ENCODE measurements at regions not wholly inside any gene's neighbourhood (a gene's known extent, or its start where the extent isn't known, plus 50 kb on each side); places are given as distances from the start of the nearest gene placed in this dataset.

DNA sequence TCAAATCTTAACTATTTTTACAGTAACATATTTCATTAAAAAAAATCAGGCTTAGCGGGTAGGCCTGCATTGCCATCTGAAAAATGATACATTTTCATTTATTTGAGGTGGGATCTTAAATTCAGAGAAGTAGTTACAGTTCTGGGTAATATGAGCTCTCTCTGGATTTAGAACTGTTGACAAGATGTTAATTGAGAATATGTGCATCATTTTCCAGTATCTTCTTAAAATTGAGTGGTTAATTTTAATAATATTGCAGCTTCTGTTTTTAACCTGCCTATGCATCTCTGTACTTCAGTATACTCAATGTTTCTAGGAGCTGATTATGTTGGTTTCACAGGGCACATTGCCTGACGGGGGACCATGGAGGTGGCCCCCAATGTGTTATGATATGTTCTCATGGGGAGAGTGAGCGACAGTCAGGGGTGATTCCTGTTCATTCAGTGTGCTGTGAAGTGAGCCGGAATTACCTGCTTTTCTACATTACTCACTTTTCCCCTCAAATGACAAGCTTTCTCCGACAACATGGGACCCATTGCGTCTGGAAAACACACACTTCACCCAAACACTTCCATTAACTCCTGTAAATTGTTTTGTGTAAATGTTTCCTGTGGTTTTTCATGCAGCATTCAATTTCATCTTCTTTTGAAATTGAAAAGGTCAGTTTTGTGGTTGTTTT, 406.2 kb downstream of the MTX2 start:
- DNase-seq: no peak
- TF ChIP-seq, protein P1, sequence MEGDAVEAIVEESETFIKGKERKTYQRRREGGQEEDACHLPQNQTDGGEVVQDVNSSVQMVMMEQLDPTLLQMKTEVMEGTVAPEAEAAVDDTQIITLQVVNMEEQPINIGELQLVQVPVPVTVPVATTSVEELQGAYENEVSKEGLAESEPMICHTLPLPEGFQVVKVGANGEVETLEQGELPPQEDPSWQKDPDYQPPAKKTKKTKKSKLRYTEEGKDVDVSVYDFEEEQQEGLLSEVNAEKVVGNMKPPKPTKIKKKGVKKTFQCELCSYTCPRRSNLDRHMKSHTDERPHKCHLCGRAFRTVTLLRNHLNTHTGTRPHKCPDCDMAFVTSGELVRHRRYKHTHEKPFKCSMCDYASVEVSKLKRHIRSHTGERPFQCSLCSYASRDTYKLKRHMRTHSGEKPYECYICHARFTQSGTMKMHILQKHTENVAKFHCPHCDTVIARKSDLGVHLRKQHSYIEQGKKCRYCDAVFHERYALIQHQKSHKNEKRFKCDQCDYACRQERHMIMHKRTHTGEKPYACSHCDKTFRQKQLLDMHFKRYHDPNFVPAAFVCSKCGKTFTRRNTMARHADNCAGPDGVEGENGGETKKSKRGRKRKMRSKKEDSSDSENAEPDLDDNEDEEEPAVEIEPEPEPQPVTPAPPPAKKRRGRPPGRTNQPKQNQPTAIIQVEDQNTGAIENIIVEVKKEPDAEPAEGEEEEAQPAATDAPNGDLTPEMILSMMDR (IDR thresholded peaks at IDR 0.05; ENCODE audit: low read depth, low read length, missing control alignments): no peak
- H3K27ac ChIP-seq: no peak overlapping the region
- H3K27me3 ChIP-seq (replicated peaks): no peaks in the 10 kb centered on the region
- no peak overlapping the region for H3K4me3 ChIP-seq (ENCODE audit: low read depth, low read length)
- no peaks in the 10 kb centered on the region for H3K36me3 ChIP-seq (replicated peaks)
- in situ Hi-C loops (cut with HindIII; ENCODE audit: low pct_ligation_motif_present, low sequenced_read_pairs): no loop called here

DNA sequence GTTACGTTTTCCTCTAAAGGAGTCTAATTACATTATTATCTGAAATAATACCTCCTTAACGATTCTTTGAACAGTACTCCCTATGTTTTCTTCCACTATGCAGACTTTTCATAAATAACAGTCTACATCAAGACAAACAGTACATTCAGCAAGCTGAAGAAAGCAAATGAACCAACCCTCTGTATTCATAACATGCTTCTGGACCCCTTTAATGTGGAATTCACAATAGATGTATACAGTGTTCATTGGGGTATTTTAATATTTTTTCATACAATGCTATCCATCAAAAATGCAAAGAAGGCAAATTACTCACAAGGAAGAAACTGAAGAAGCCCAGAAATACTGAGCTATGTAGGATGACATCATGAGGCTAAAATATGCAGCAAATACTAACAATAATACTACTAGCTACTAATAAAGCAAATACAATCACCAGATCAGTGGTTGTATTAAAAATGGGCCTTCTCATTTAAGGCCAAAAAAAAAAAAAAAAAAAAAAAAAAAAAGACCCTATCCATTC, 408.6 kb downstream of the MTX2 start:
- Histone ChIP-seq H3K27ac (no peak overlapping the region), H3K36me3 (replicated peaks) (no peaks in the 10 kb centered on the region), H3K27me3 (replicated peaks) (no peaks in the 10 kb centered on the region), H3K4me3 (ENCODE audit: low read depth, low read length) (no peak overlapping the region)
- in situ Hi-C loops (cut with HindIII; ENCODE audit: low pct_ligation_motif_present, low sequenced_read_pairs): no loop called here
- TF ChIP-seq, protein P1 (IDR thresholded peaks at IDR 0.05; ENCODE audit: low read depth, low read length, missing control alignments): no peak
- no peak for DNase-seq

DNA sequence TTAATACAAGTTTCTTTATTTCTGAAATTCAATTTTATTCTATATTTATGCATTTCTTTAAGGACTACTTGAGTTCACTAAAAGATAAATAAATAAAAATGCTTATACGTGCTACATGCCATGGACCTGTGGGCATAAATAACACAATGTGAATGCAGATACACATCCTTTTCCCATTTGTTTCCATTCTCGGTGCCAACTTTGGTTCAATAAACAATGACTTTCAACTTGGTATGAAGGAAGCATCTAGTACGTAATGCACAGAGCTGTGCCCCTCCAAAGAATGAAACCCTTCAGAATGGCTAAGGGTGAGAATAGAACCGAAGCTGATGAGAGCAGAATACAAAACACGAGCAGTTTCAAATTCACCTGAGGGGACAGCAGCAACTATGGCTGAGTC, 409.3 kb downstream of the MTX2 start:
- no peaks in the 10 kb centered on the region for H3K36me3 ChIP-seq (replicated peaks)
- TF ChIP-seq, protein P1 (IDR thresholded peaks at IDR 0.05; ENCODE audit: low read depth, low read length, missing control alignments): no peak
- H3K4me3 ChIP-seq (ENCODE audit: low read depth, low read length): no peak overlapping the region
- in situ Hi-C loops (cut with HindIII; ENCODE audit: low pct_ligation_motif_present, low sequenced_read_pairs): no loop called here
- H3K27ac ChIP-seq: no peak overlapping the region
- H3K27me3 ChIP-seq (replicated peaks): no peaks in the 10 kb centered on the region
- no peak for DNase-seq

DNA sequence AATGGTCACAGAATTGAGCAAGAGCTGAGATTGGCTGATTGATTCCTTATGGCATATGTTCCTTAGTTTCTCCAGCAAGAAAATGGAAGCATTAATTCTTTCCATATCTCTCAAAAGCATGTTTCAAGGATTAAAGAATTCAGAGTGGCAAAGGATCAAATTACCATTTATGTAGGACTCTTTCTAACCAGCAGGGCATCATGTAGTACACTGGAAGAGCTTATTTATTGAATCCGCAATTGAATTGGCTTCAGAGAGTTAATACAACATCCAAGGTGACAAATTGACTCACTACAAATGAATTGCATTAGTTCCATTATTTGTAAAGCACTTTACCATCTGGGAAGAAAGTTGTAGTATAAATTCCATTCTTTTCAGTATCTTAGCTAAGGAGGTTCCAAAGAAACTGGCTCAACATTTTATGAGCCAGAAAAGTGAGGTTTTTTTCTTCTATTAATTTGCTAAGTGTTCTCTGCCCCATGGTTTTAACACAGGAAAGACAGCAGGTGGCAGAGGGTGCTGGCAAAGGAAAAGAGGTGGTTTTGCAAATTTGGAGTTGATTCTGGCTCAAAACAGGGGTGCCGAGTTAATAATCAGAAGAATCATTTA, 409.9 kb downstream of the MTX2 start:
- Histone ChIP-seq H3K4me3 (ENCODE audit: low read depth, low read length) (no peak overlapping the region), H3K27ac (no peak overlapping the region), H3K27me3 (replicated peaks) (no peaks in the 10 kb centered on the region), H3K36me3 (replicated peaks) (no peaks in the 10 kb centered on the region)
- TF ChIP-seq, protein P1 (IDR thresholded peaks at IDR 0.05; ENCODE audit: low read depth, low read length, missing control alignments): no peak
- in situ Hi-C loops (cut with HindIII; ENCODE audit: low pct_ligation_motif_present, low sequenced_read_pairs): no loop called here
- DNase-seq: no peak

DNA sequence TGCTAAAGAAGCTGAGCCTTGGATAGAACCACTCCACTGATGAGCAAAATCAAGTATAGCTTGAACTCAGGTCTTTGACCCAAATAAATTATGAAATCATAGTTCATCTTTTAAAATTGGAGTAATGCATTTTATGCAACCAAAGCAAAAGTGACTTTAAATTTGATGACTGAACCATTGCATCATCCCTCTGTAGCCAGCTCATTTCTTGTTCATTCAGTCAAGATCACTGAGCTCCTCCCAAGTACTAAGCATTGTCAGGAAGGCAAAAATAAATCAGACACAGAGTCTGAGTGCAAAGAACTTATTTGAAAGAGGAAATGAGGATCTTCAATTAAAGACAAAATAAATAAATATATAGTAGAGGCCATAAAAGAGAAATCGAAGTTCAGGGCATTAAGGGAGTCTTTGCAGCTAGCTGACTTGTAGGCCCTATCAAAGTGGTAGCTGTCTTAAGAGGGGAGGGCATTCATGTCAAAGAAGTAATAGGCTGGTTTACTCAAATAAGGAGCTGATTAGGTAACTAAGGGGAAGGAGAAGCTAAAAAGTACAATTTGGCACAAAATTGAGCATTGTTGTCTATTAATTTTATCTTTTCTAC, 411.8 kb downstream of the MTX2 start:
- Histone ChIP-seq H3K27ac (no peak overlapping the region), H3K27me3 (replicated peaks) (no peaks in the 10 kb centered on the region), H3K36me3 (replicated peaks) (no peaks in the 10 kb centered on the region), H3K4me3 (ENCODE audit: low read depth, low read length) (no peak overlapping the region)
- in situ Hi-C loops (cut with HindIII; ENCODE audit: low pct_ligation_motif_present, low sequenced_read_pairs): no loop called here
- TF ChIP-seq, protein P1 (IDR thresholded peaks at IDR 0.05; ENCODE audit: low read depth, low read length, missing control alignments): no peak
- DNase-seq: no peak
